NCI-H2171 treated with DMSO at 0.1 percent for 48 hours (cell line): ENCODE measurements at regions not wholly inside any gene's neighbourhood (a gene's known extent, or its start where the extent isn't known, plus 50 kb on each side); places are given as distances from the start of the nearest gene placed in this dataset.

Source experiments
- DNase-seq: peaks from one replicate; lab custom pipeline; 2025; lab: John Stamatoyannopoulos, UW

DNA sequence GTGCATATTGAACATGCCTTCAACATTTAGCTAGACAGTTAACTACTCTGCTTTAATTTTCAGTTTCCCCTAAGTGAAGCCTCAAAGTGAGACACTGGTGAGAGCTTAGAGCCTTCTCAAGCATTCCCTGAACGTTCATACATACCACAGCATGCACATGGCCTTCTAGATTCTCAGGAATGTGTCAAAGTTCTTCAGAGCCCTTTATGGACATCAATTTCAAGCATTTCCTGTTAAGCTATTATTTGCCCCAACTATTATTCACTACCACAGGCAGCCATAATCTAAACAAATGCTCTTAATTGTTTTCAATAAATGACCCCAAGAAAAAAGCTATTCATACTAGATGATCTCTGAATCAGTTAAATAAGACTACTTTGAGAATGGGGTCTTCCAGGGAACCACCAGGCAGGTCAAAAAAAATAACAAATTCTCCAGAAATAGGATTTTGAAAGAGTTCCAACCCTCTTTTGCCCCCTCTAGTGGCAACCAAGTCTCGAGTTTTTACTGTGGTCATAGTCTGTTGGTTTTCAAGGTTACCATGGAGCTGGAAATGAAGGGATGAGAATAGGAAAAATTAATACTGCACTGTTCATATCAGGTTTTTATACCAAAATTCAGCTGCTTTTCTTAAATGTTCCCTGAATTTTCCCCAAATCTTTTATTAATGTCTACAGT, 235.4 kb downstream of the RAB28 start:
- DNase-seq = no peak

DNA sequence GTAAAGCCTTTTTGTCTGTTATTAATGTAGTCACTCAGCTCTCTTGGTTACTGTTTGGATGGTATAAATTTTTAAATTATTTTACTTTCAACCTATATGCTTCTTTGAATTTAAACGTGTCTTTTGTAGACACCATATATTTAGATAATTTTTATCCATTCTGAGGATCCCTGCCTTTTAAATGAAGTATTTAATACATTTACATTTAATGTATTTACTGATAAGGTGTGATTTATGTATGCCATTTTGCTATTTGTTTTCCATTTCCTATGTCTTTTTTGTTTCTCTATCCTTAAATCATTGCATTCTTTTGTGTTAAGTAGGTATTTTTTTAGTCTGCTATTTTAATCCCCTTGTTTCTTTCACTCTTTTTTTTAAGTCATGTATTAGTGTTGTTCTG, 238.0 kb downstream of the RAB28 start:
- DNase-seq = no peak

- DNase-seq = no peak
Observed at GRCh38 chr4:13244444-13244843, 239.7 kb downstream of the RAB28 start.

GRCh38 chr4:13243152-13243551, 241.0 kb downstream of the RAB28 start:
- no peak for DNase-seq

- DNase-seq = no peak
Observed at GRCh38 chr4:13240066-13240465, 244.1 kb downstream of the RAB28 start.

GRCh38 chr4:13238936-13239335, 245.2 kb downstream of the RAB28 start:
- DNase-seq = no peak

DNA sequence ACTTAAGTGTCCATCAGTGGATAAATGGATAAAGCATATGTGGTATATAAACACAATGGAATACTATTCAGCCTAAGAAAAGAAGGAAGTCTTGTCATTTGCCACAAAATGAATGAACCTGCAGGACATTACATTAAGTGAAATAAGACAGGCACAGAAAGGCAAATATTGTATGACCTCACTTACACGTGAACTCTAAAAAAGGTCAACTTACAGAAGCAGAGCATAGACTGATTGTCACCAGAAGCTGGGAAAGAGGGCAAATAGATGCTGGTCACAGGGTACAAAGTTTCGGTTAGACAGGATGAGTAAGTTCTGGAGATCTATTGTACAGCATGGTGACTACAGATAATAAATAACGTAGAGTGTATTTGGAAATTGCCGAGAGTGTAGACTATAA, 247.7 kb downstream of the RAB28 start:
- DNase-seq = no peak

GRCh38 chr4:13233755-13234154, 250.4 kb downstream of the RAB28 start:
- no peak for DNase-seq

DNA sequence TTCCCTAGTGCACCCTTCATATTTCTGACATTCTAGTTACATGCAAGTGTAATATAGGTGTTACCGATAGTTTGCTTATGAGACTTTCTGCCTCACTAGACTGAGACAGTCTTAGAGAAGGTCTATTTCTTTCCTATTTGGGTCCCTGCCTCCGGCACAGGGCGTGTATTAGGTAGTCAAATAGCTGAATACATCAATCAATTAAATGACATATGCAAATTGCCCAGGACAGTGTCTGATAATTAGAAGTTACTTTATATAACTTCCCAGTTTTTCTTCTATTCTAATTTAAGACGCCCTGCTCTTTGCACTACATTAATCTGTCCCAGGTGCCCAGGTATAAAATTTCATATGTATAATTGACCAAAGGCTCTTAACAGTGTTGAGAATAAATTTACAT, 264.2 kb downstream of the RAB28 start:
- no peak for DNase-seq

- no peak for DNase-seq
Observed at GRCh38 chr4:13218326-13218958, 265.7 kb downstream of the RAB28 start.

GRCh38 chr4:13215560-13215959, 268.6 kb downstream of the RAB28 start:
- DNase-seq = no peak

DNA sequence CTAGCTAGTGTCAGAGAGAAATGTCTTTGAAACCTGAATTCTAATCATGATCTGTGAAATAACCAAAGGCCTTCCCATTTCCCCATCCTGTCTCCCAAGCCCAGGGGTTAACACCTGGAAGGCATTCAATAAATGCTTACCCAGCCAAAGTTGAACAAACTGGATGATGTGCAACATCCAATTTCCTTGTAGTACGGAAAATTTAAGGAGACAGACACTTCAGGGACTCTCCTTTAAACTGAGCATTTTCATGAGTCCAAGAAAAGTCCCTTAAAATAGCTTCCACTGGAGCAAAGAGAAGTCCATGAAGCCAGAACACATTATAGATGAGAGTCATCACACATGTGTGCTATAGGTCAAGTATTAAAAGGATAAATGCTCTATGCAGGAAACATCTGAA, 271.2 kb downstream of the RAB28 start:
- DNase-seq = no peak

DNA sequence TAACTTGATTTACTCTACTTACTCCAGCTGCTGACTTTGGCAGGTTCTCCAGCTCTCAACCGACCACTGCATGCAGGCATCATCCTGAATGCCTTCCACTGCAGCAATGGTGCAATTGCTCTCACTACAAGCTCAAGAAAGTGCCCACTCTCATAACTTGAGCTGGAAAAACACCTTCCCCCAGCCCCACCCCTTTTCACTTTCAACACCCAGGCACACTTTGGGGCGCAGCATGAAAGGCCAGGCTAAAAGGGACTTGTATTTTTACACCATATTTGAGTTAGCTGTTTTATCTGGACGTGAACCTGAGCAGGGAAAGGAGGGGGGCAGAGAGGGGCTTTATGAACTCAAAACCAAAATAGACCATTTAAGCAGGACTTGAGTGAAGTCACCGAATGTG, 274.5 kb downstream of the RAB28 start:
- no peak for DNase-seq

- no peak for DNase-seq
Observed at GRCh38 chr4:13208558-13209193, 275.5 kb downstream of the RAB28 start.

DNA sequence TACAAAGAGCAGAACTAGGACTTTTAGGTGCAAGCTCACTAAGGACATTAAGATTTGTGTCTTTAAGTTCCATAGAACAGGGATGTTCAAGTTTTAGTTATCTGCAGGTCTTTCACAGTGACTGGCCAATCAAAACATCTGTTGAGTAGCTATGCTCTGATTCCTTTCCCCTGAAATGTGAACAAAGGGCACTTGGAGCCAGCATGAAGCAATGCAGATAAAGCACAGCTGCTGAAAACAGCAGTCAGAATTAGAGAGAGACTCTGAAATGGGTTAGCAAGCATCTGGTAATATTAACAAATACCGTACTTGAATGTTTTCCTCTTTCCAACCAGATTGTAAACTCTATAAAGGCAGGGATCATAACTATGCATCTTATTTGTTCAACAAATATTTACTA, 276.9 kb downstream of the RAB28 start:
- no peak for DNase-seq

DNA sequence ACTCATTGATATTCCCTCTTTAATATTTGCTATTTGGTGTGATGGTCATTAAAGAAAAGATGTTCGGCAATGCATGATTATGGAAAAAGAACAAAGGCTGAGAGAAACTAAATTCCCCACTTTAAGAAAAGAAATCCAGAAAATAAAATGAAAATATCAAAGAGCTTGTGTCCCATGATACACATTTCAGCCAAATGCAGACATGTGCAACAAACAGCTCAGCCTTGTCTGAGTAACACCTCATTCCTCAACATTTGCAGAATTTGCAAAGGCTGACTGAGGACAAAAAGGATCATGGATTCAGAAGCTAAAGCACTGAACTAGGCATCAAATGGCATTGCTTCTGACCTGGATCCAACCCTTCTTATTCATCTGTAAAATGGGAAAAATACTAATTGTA, 281.0 kb downstream of the RAB28 start:
- DNase-seq = no peak

- DNase-seq = no peak
Observed at GRCh38 chr4:13202701-13203100, 281.4 kb downstream of the RAB28 start.

- DNase-seq = no peak
Observed at GRCh38 chr4:13201241-13201640, 282.9 kb downstream of the RAB28 start.

GRCh38 chr4:13196721-13197120, 287.4 kb downstream of the RAB28 start:
- DNase-seq = no peak

DNA sequence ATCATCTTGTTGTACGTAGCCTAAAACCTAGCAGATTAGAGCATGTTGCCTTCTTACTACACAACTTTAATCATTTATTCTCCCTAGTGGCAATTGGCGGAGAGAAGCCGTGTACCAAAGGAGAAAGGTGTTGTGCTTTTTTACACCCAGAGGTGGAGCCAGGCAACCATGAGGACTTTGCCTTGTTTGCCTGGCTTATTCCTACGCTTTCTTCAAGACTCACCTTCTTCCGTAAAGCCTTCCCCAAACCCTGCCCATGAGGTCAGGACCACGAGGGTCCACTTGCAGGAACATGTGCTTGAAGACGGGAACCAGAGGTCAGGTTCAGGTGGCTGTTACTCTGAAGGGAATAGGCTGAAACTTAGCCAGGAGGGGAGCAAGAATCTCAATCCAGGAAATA, 290.5 kb downstream of the RAB28 start:
- no peak for DNase-seq

GRCh38 chr4:13190093-13190721, 293.9 kb downstream of the RAB28 start:
- no peak for DNase-seq

DNA sequence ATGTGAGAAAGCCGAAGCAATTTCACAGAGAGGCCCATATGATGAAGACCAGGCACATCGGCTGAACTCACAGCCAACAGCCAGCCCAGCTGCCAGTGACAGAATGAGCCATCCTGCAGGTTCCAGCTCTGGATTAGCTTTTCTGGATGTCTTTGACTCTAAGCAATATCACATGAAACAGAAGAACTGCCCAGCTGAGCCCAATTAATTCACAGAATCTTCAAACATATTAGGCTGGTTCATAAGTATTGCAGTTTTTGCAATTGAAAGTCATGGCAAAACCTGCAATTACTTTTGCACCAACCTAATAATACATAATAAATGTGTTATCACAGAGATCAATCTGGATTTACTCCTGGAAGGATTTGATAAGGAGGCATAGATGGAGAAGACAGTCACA, 299.9 kb downstream of the RAB28 start:
- no peak for DNase-seq

- no peak for DNase-seq
Observed at GRCh38 chr4:13182133-13182532, 302.0 kb downstream of the RAB28 start.
